ENCODE measurements at regions not wholly inside any gene's neighbourhood (a gene's known extent, or its start where the extent isn't known, plus 50 kb on each side); places are given as distances from the start of the nearest gene placed in this dataset.

DNA sequence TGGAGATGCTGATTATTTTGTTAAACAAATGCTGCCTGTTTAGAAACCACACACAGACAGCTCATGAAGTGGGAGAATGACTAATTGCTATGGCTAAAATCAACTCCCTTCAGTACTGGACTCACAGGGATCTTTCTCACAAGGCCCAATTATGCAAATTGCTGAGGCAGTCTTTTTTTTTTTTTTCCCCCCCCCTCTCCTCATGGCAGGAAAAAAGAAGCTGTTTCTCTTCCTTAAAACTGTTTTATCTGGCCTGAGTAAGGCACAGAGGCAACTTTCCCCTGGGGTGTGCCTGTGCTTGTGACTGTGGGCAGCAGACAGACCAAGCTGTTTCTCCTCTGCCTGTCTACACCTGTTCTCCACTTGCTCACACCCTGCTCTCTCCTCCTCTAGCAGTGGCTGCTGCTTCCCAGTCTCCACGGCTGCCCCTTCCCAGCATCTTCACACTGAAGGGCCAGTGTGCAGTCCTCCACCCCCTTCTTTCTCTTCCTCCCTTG, 65.4 kb upstream of the STEAP1B start:
- H3K4me3 ChIP-seq (ENCODE audit: low read depth, low read length) = no peak overlapping the region
- peak overlapping the region; percentile 27 for H3K27ac ChIP-seq
- TF ChIP-seq CTCF (IDR thresholded peaks at IDR 0.05) = no peak
- H3K9me3 ChIP-seq (ENCODE audit: control insufficient read depth, low read length) = no peaks in the 10 kb centered on the region
- H3K9ac ChIP-seq = no peak overlapping the region
- H3K79me2 ChIP-seq = no peaks in the 10 kb centered on the region
- H3K4me2 ChIP-seq (ENCODE audit: low read length) = no peak overlapping the region
- no peaks in the 10 kb centered on the region for H3K27me3 ChIP-seq (ENCODE audit: control insufficient read depth, insufficient read depth, low read length)
- no peaks in the 10 kb centered on the region for H3K4me1 ChIP-seq
- H2AFZ ChIP-seq = no peak overlapping the region
- H3K36me3 ChIP-seq (ENCODE audit: control insufficient read depth, insufficient read depth, low read length) = no peaks in the 10 kb centered on the region

DNA sequence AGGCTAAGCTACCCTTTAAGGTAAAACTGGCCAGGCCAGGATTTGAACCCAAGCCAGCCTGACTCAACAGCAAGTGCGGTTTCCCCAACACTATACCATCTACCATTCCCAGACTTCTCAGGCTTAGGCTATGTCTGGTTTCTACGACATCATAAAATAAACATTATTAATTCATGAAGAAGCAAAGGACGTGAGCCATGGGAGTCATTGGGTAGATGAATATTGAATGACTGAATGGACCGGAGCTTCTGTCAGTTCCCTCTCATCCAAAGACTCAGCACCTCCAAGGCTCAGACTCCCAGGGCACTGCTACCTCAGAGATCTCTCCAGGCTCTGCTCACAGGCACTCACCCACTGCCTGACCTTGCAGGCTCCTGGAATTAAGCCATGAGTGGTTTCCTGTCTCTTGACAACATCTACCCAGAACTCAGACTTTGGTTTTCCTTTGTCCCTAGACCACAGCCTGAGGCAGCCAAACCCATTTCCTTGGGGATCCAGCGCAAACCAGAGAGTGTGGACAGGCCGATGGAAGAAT, 64.6 kb upstream of the STEAP1B start:
- H3K4me3 ChIP-seq (ENCODE audit: low read depth, low read length) = no peak overlapping the region
- no peak for TF ChIP-seq CTCF (IDR thresholded peaks at IDR 0.05)
- H3K27ac ChIP-seq = peak overlapping the region; percentile 27
- no peaks in the 10 kb centered on the region for H3K9me3 ChIP-seq (ENCODE audit: control insufficient read depth, low read length)
- H3K36me3 ChIP-seq (ENCODE audit: control insufficient read depth, insufficient read depth, low read length) = no peaks in the 10 kb centered on the region
- H2AFZ ChIP-seq = no peak overlapping the region
- H3K4me1 ChIP-seq = no peaks in the 10 kb centered on the region
- no peaks in the 10 kb centered on the region for H3K79me2 ChIP-seq
- no peaks in the 10 kb centered on the region for H3K27me3 ChIP-seq (ENCODE audit: control insufficient read depth, insufficient read depth, low read length)
- no peak overlapping the region for H3K4me2 ChIP-seq (ENCODE audit: low read length)
- H3K9ac ChIP-seq = no peak overlapping the region

GRCh38 chr7:22563621-22564241, 63.7 kb upstream of the STEAP1B start:
- peak overlapping the region; percentile 19 for H3K27ac ChIP-seq
- no peak overlapping the region for H3K4me2 ChIP-seq (ENCODE audit: low read length)
- no peak for TF ChIP-seq CTCF (IDR thresholded peaks at IDR 0.05)
- H3K9ac ChIP-seq = no peak overlapping the region
- H3K4me3 ChIP-seq (ENCODE audit: low read depth, low read length) = no peak overlapping the region
- H2AFZ ChIP-seq = peak overlapping the region; percentile 51
- no peaks in the 10 kb centered on the region for H3K27me3 ChIP-seq (ENCODE audit: control insufficient read depth, insufficient read depth, low read length)
- no peaks in the 10 kb centered on the region for H3K36me3 ChIP-seq (ENCODE audit: control insufficient read depth, insufficient read depth, low read length)
- no peaks in the 10 kb centered on the region for H3K79me2 ChIP-seq
- H3K9me3 ChIP-seq (ENCODE audit: control insufficient read depth, low read length) = no peaks in the 10 kb centered on the region
- H3K4me1 ChIP-seq = no peaks in the 10 kb centered on the region

DNA sequence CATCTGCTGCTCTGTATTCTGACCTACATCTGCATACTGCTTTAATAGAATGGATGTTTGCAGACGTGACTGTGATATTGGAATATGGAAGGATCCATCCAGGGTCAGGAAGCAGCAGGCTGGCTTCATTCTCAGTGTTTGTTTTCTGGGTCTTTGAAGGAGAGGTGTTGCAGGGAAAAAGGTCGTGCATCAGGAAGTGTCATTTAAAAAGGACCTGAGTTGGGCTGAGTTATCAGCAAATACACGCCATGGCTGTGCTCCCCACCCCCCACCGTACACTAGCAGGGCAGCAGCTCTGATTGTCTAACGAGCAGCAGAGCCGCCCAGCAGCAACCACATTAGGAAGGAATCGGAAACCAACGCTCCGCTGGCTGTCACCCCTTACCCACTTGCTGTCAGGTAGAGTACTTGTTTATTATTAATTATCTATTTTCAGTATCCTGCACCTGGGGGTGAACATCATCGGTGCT, 63.1 kb upstream of the STEAP1B start:
- Histone ChIP-seq H3K4me3 (ENCODE audit: low read depth, low read length) (no peak overlapping the region), H3K27me3 (ENCODE audit: control insufficient read depth, insufficient read depth, low read length) (no peaks in the 10 kb centered on the region), H3K79me2 (no peaks in the 10 kb centered on the region), H3K27ac (peak overlapping the region; percentile 19), H3K36me3 (ENCODE audit: control insufficient read depth, insufficient read depth, low read length) (no peaks in the 10 kb centered on the region), H3K4me1 (no peaks in the 10 kb centered on the region), H3K4me2 (ENCODE audit: low read length) (peak overlapping the region; percentile 6), H3K9ac (no peak overlapping the region), H2AFZ (peak overlapping the region; percentile 51), H3K9me3 (ENCODE audit: control insufficient read depth, low read length) (no peaks in the 10 kb centered on the region)
- no peak for TF ChIP-seq CTCF (IDR thresholded peaks at IDR 0.05)
